ENCODE measurements at regions not wholly inside any gene's neighbourhood (a gene's known extent, or its start where the extent isn't known, plus 50 kb on each side); places are given as distances from the start of the nearest gene placed in this dataset.
"Not testable (repeated sequence)": the region's sequence is repeated elsewhere in the genome, so short reads cannot be mapped to it uniquely, and the experiment has no call there.

DNA sequence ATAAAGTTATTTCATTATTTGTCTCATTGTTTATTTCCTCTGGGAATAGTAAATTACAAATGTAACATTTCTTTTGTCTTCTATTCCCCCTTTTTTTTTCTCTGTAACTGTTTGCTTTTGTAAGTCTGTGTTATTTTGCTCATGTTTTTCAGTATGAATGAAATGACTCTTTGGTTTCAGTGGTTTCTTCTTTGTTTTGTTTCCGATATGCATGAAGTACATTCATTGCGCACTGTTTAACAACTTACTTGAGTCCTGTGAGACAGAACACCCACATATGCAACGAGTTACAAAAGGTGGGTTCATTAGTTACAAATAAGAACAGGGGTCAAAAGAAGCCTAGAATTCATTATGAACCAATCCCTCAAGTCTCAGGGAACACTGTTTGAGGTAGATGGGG is 175.0 kb upstream of the UGT8 start:
- H3K27ac ChIP-seq (ENCODE audit: low read depth in 2 of 2, low read length in 2 of 2): no peak overlapping the region
- H3K36me3 ChIP-seq (ENCODE audit: control insufficient read depth in 2 of 3, insufficient read depth in 3 of 3, low read length in 3 of 3): no peaks in the 10 kb centered on the region
- TF ChIP-seq, protein P1, sequence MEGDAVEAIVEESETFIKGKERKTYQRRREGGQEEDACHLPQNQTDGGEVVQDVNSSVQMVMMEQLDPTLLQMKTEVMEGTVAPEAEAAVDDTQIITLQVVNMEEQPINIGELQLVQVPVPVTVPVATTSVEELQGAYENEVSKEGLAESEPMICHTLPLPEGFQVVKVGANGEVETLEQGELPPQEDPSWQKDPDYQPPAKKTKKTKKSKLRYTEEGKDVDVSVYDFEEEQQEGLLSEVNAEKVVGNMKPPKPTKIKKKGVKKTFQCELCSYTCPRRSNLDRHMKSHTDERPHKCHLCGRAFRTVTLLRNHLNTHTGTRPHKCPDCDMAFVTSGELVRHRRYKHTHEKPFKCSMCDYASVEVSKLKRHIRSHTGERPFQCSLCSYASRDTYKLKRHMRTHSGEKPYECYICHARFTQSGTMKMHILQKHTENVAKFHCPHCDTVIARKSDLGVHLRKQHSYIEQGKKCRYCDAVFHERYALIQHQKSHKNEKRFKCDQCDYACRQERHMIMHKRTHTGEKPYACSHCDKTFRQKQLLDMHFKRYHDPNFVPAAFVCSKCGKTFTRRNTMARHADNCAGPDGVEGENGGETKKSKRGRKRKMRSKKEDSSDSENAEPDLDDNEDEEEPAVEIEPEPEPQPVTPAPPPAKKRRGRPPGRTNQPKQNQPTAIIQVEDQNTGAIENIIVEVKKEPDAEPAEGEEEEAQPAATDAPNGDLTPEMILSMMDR (IDR thresholded peaks at IDR 0.05; ENCODE audit: borderline replicate concordance, extremely low read depth, insufficient read depth): no peak
- no peak overlapping the region for H3K9ac ChIP-seq (ENCODE audit: low read length in 3 of 3)
- H3K4me1 ChIP-seq (ENCODE audit: control insufficient read depth in 2 of 3, insufficient read depth in 2 of 3, low read depth in 1 of 3, low read length in 3 of 3): no peaks in the 10 kb centered on the region
- no peak for DNase-seq
- FAIRE-seq: no peak
- no peaks in the 10 kb centered on the region for H3K27me3 ChIP-seq (ENCODE audit: control insufficient read depth, insufficient read depth, low read length)
- intact Hi-C loops (cut with DNase I): no loop called here
- H3K4me3 ChIP-seq (ENCODE audit: low read length in 3 of 3): no peak overlapping the region
- peaks cover 0 to 3% (median 0%) of the 10 kb centered on the region in 3 donors for H3K9me3 ChIP-seq (ENCODE audit: control insufficient read depth in 2 of 3, insufficient read depth in 1 of 3, low read length in 3 of 3)

GRCh38 chr4:114435116-114435515 is 163.5 kb upstream of the UGT8 start:
- no peaks in the 10 kb centered on the region for H3K4me1 ChIP-seq (ENCODE audit: control insufficient read depth in 2 of 3, insufficient read depth in 2 of 3, low read depth in 1 of 3, low read length in 3 of 3)
- peak in 3 of 5 donors; percentile 33 to 53 (median 52) for DNase-seq

GRCh38 chr4:114442856-114443255 is 155.8 kb upstream of the UGT8 start:
- H3K27ac ChIP-seq (ENCODE audit: low read depth in 2 of 2, low read length in 2 of 2): no peak overlapping the region
- intact Hi-C loops (cut with DNase I): no loop called here
- TF ChIP-seq, protein P1 (IDR thresholded peaks at IDR 0.05; ENCODE audit: borderline replicate concordance, extremely low read depth, insufficient read depth): no peak
- H3K27me3 ChIP-seq (ENCODE audit: control insufficient read depth, insufficient read depth, low read length): no peaks in the 10 kb centered on the region
- no peak overlapping the region for H3K9ac ChIP-seq (ENCODE audit: low read length in 3 of 3)
- no peak overlapping the region for H3K4me3 ChIP-seq (ENCODE audit: low read length in 3 of 3)
- no peaks in the 10 kb centered on the region for H3K4me1 ChIP-seq (ENCODE audit: control insufficient read depth in 2 of 3, insufficient read depth in 2 of 3, low read depth in 1 of 3, low read length in 3 of 3)
- DNase-seq (no peak), FAIRE-seq (no peak)
- H3K36me3 ChIP-seq (ENCODE audit: control insufficient read depth in 2 of 3, insufficient read depth in 3 of 3, low read length in 3 of 3): no peaks in the 10 kb centered on the region
- no peaks in the 10 kb centered on the region for H3K9me3 ChIP-seq (ENCODE audit: control insufficient read depth in 2 of 3, insufficient read depth in 1 of 3, low read length in 3 of 3)

More at GRCh38 chr4:114435116-114435515, 163.5 kb upstream of the UGT8 start:
- H3K27ac ChIP-seq (ENCODE audit: low read depth in 2 of 2, low read length in 2 of 2): no peak overlapping the region
- TF ChIP-seq, protein P1 (IDR thresholded peaks at IDR 0.05; ENCODE audit: borderline replicate concordance, extremely low read depth, insufficient read depth): no peak
- H3K27me3 ChIP-seq (ENCODE audit: control insufficient read depth, insufficient read depth, low read length): no peaks in the 10 kb centered on the region
- H3K9me3 ChIP-seq (ENCODE audit: control insufficient read depth in 2 of 3, insufficient read depth in 1 of 3, low read length in 3 of 3): no peaks in the 10 kb centered on the region
- no peak overlapping the region for H3K4me3 ChIP-seq (ENCODE audit: low read length in 3 of 3)
- no peak for FAIRE-seq
- intact Hi-C loops (cut with DNase I): no loop called here
- no peak overlapping the region for H3K9ac ChIP-seq (ENCODE audit: low read length in 3 of 3)
- H3K36me3 ChIP-seq (ENCODE audit: control insufficient read depth in 2 of 3, insufficient read depth in 3 of 3, low read length in 3 of 3): no peaks in the 10 kb centered on the region

DNA sequence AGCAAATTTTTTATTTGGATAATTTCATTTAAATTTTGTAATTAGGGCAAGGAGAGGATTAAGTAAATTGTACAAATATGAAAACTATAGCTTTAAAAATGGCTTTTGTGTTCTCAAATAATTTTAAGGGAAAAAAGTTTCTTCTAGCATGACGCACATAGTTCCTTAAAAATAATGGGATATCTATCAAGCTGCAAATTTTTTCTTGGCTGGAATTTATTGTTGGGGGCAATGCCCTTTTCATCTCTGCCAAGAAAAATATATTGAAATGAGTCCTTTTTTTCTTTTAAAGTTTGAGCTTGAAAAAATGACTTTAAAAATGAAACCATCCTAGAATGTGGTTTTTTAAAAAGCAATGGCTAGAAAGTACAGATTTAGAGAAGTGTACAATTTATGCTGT is 154.4 kb upstream of the UGT8 start:
- Histone ChIP-seq H3K27me3 (ENCODE audit: control insufficient read depth, insufficient read depth, low read length) (no peaks in the 10 kb centered on the region), H3K4me1 (ENCODE audit: control insufficient read depth in 2 of 3, insufficient read depth in 2 of 3, low read depth in 1 of 3, low read length in 3 of 3) (no peaks in the 10 kb centered on the region), H3K36me3 (ENCODE audit: control insufficient read depth in 2 of 3, insufficient read depth in 3 of 3, low read length in 3 of 3) (no peaks in the 10 kb centered on the region), H3K9ac (ENCODE audit: low read length in 3 of 3) (no peak overlapping the region), H3K4me3 (ENCODE audit: low read length in 3 of 3) (no peak overlapping the region), H3K27ac (ENCODE audit: low read depth in 2 of 2, low read length in 2 of 2) (no peak overlapping the region), H3K9me3 (ENCODE audit: control insufficient read depth in 2 of 3, insufficient read depth in 1 of 3, low read length in 3 of 3) (no peaks in the 10 kb centered on the region)
- DNase-seq (peak in 2 of 5 donors; percentile 4 to 16), FAIRE-seq (no peak)
- TF ChIP-seq, protein P1 (IDR thresholded peaks at IDR 0.05; ENCODE audit: borderline replicate concordance, extremely low read depth, insufficient read depth): no peak
- intact Hi-C loops (cut with DNase I): no loop called here

DNA sequence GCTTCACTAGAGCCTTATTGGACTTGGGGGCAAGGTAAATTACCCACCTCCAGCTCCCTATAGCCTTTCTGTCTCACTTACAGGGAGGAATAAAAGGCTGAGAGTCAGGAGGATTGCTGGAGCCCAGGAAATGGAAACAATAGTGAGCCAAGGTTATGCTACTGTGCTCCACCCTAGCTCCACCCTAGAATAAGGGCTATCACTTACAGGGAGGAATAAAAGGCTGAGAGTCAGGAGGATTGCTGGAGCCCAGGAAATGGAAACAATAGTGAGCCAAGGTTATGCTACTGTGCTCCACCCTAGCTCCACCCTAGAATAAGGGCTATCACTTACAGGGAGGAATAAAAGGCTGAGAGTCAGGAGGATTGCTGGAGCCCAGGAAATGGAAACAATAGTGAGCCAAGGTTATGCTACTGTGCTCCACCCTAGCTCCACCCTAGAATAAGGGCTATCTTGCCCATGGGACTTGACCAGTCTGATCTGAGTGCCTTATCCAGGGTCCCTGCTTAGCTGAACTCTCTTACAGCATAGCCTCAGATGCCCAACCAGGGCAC is 150.6 kb upstream of the UGT8 start:
- H3K27ac ChIP-seq (ENCODE audit: low read depth in 2 of 2, low read length in 2 of 2); H3K27me3 ChIP-seq (ENCODE audit: control insufficient read depth, insufficient read depth, low read length); intact Hi-C loops (cut with DNase I); FAIRE-seq; H3K9me3 ChIP-seq (ENCODE audit: control insufficient read depth in 2 of 3, insufficient read depth in 1 of 3, low read length in 3 of 3); H3K4me1 ChIP-seq (ENCODE audit: control insufficient read depth in 2 of 3, insufficient read depth in 2 of 3, low read depth in 1 of 3, low read length in 3 of 3); H3K36me3 ChIP-seq (ENCODE audit: control insufficient read depth in 2 of 3, insufficient read depth in 3 of 3, low read length in 3 of 3); H3K4me3 ChIP-seq (ENCODE audit: low read length in 3 of 3); DNase-seq; H3K9ac ChIP-seq (ENCODE audit: low read length in 3 of 3): not testable (repeated sequence)
